ENCODE measurements at regions not wholly inside any gene's neighbourhood (a gene's known extent, or its start where the extent isn't known, plus 50 kb on each side); places are given as distances from the start of the nearest gene placed in this dataset.
"Not testable (repeated sequence)": the region's sequence is repeated elsewhere in the genome, so short reads cannot be mapped to it uniquely, and the experiment has no call there.

- no peak for DNase-seq (ENCODE audit: low spot score)
Measured at GRCh38 chr18:59801576-59801975, 98.2 kb upstream of the PMAIP1 start.

DNA sequence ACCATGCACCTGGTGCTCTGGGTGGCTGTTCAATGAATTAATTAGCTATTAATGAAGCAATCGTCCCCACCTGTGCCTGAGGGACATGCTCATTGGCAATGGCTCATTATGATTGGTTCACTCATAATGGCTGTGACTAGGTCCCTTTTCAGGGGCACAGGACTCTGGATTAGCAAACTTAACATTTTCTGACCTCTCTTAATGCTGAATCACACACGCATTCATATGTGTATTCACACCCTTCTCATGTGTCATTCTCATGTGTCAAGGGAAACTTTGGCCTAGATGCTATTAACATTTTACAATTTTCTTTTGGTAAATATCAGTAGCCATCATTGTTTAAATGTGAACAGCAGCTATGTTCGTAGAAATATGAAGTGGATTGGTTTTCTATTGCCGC lies 98.9 kb upstream of the PMAIP1 start:
- DNase-seq (ENCODE audit: low spot score) = no peak

DNA sequence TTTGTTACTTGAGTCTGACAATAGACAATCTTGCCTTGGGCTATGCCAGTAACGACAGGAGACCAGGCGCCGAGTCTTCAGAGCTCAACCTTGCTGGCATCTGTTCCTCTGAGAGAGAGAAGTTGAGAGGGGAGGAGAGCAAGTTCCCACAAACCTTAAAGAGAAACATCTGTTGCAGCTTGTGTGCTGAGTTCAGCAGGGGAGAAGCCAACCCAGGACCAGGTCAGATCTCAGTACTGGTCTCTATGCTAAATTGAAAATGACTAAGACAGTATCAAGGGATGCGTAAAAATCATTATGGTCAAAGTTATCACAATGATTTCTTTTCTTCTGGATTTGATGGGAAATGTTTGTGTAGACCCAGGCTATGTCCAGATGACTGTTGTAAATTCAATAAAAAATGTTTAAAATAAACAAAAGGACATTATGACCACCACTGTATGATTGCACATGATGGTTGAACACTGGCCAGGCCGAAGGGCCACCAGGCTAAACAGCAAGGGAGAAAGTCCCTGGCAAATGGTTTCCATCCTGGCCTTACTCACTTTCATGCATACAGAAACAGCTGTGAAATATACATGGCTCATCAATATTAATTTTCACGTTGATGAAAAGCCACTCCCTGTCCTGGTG lies 100.3 kb upstream of the PMAIP1 start:
- DNase-seq (ENCODE audit: low spot score) = no peak

DNA sequence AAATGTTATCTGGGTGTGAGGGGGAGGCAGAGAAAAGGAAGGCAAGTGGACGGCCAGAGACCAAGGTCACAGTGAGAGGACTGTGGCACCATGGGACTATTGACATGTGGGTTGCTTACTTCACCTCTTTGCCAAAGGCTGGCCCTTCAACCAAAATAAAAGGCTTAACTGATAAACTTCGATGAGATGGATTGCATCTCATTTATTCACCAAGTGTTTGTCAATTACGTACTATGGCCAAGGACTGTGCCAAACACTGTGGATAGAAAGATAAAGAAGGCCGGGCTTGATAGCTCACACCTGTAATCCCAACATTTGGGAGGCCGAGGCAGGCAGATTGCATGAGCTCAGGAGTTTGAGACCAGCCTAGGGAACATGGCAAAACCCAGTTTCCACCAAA lies 98.7 kb upstream of the CCBE1 start:
- DNase-seq (ENCODE audit: low spot score) = no peak

DNA sequence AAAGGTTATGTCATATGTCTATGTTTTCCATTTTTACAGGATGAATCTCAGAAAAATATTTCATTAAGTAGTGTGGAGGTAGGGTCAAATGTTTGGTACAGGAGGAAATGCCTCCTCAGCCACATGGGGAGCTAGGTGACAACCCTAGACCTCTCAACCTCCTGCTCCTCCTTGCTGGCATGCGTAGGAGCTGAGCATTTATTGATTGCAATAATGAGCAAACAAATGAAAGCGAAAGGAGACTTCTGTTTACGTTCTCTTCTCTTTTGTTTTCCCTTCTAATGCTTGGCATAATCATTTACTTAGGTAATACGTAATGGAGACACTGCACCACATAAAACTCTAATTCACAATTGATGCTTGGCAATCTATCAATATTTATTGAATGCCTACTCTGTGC lies 95.1 kb upstream of the CCBE1 start:
- DNase-seq (ENCODE audit: low spot score) = no peak

DNA sequence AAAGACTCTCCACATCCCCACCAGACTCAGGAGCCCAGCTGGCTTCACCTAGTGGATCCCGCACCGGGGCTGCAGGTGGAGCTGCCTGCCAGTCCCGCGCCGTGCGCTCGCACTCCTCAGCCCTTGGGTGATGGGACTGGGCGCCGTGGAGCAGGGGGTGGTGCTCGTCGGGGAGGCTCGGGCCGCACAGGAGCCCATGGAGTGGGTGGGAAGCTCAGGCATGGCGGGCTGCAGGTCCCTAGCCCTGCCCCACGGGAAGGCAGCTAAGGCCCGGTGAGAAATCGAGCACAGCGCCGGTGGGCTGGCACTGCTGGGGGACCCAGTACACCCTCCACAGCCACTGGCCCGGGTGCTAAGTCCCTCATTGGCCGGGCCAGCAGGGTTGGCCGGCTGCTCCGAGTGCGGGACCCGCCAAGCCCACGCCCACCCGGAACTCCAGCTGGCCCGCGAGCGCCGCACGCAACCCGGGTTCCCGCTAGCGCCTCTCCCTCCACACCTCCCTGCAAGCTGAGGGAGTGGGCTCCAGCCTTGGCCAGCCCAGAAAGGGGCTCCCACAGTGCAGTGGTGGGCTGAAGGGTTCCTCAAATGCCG lies 93.2 kb upstream of the CCBE1 start:
- DNase-seq (ENCODE audit: low spot score) = not testable (repeated sequence)

DNA sequence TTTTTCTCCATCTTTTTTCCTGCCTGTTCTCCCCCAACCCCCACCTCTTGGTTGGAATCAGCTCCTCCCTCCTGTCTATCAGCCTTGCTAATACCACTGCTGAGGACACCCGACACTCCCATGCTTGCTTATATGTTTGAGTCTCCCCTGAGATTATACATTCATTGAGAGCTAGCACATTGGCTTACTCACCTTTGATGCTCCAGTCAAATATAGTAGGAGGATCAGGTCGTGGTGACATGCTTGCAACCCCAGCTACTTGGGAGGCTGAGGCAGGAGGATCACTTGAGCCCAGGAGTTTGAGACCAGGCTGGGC lies 91.5 kb upstream of the CCBE1 start:
- DNase-seq (ENCODE audit: low spot score) = no peak

DNA sequence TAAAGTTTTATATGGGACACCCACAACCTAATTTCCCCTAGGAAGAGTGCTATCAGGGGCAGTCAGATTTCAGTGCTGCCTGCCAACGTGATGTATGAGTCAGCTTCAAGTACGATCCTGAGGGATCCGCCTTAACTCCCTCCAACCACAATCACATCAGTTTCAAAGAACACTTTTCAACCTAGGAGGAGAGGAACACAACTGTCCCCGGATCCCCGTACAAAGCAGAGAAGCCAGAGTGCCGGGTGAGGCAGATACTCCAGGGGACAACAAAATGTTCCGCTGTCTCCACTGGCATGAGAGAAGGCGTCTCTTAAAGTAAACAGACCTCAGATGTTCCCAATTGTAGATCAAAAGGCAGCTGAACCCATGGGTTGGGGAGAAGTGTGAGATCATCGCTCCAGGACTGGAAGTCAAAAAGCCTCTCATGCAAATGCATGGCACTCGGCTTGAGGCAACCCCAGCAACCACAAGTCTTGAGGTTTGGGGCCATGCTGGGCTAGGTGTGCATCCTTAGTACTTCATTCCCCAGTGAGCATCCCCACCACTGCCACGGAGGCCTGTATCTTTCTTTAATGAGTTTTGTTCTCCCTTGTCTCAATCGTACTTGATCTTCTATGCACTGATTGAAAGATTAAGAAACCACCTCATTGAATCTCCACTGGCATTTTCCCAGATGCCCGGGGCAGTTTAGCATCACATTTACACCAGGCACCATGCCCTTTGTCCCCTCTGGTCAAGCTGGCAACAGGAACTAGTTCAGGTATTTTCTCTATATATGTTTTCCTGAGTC lies 91.0 kb upstream of the CCBE1 start:
- no peak for DNase-seq (ENCODE audit: low spot score)

DNA sequence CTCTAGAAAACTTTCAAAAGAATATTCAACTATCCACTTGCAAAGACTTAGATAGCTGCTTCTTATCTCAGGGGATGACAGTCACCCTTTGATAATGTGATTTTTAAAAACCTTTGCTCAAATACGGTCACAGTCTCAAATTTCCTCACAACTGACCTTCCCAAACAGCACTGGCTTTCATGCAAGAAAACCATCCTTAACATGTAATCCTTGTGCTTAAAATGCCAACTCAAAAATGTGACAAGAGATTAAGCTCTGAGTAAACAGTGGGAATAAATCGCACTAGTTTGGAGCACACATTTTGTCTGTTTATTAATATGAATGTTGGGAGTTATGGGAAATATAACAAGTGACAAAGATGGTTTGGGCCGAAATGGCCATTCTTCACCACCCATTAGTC lies 87.5 kb upstream of the CCBE1 start:
- DNase-seq (ENCODE audit: low spot score) = no peak

- peak; percentile 79 for DNase-seq (ENCODE audit: low spot score)
Measured at GRCh38 chr18:59783138-59783537, 85.9 kb upstream of the CCBE1 start.

DNA sequence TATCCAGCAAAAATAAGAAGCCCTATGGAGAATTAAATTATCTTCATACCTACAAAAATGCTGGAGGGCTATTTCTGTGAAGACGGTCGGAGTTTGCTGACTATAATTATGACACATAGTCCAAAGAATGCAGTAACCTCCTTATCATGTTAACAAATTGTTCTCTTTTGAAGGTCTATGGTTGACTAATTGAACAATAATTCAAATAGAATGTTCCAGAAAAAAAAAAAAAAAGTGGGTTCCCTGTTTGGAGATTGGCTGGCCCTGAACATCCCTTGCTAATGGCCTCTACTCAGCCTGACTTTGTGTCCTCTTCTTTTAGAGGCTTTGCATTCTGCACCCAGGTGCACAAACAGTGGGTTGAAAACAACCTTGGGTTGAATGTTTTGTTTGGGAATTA lies 82.8 kb upstream of the CCBE1 start:
- no peak for DNase-seq (ENCODE audit: low spot score)

GRCh38 chr18:59778434-59778833 lies 81.2 kb upstream of the CCBE1 start:
- DNase-seq (ENCODE audit: low spot score) = no peak

- DNase-seq (ENCODE audit: low spot score) = no peak
Measured at GRCh38 chr18:59777636-59778035, 80.4 kb upstream of the CCBE1 start.

DNA sequence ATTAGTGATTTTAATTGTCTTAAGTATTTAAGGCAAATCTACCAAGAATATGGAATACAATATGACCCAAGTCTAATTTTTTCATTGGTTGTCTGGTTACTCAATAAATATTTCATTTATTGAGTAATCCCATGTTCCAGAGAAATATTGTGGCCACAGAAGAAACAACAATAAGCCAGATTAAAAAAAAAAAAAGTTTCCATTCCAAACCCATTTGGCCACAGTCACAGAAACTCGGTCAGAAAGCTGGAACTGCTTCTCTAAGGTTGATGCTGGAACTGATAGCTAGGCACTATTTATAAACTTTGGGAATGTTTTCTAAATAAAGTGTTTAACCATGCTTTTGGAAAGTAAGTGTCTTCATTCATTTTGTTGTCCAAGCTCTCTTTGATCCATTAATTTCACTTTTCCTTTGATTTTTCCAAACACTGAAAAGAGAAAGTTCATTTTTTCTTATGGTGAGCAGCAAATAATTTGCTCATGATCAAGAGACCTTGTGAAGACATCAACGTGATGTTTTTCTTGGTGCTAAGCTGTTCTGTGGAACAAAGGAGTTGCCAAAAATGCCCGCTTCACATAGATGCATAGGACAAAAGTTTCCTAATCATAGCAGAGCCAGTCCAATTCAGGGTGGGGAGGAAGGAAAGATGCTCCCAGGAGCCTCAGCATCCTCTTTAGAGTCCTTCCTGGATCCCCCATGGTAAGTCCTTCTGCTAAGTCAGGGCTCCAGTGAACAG lies 72.1 kb upstream of the CCBE1 start:
- no peak for DNase-seq (ENCODE audit: low spot score)

- no peak for DNase-seq (ENCODE audit: low spot score)
Measured at GRCh38 chr18:59768409-59768808, 71.2 kb upstream of the CCBE1 start.

DNA sequence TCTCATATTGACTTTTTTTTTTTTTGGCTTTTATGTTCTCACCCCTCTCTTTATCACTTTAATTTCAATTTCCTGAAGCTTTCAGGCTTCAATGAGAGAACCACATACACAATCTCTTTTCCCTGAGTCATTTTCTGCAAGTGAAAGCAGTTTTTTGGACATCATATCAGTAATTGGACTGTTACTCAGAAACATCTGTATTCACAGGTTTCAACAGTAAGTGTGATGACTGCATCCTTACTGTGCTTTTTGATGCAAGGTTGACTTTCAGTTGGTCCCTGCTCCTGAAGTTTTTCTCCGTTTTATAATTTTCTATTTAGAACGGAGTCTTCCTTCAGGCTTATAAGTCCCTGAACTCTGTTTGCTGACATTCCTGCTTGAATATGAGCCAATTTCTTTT lies 70.5 kb upstream of the CCBE1 start:
- DNase-seq (ENCODE audit: low spot score) = no peak

GRCh38 chr18:59765343-59765742 lies 68.1 kb upstream of the CCBE1 start:
- no peak for DNase-seq (ENCODE audit: low spot score)

GRCh38 chr18:59764281-59764680 lies 67.1 kb upstream of the CCBE1 start:
- no peak for DNase-seq (ENCODE audit: low spot score)

DNA sequence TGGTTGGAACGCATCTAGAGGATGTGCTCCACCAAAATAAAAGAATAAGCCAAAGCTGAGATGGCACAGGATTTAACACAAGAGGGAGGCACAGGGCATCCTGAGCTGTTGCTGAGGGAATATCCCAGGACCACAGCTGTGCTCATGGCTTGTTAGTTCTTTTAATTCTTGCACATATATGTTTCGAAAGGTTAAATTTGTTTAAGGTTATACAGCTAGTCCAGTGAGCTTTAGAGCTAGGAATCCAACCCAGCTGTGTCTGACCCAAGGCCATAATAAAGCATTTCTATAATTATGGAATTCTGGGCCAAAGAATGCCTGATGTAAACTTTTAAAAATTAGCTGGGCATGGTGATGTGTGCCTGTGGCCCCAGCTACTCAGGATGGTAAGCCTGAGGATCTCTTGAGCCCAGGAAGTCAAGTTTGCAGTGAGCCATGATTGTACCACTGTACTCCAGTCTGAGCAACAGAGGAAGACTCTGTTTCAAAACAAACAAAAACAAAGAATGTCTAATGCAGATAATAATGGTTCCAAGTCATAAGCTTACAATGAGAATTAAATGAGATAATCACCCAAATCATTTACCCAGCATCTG lies 66.4 kb upstream of the CCBE1 start:
- no peak for DNase-seq (ENCODE audit: low spot score)

DNA sequence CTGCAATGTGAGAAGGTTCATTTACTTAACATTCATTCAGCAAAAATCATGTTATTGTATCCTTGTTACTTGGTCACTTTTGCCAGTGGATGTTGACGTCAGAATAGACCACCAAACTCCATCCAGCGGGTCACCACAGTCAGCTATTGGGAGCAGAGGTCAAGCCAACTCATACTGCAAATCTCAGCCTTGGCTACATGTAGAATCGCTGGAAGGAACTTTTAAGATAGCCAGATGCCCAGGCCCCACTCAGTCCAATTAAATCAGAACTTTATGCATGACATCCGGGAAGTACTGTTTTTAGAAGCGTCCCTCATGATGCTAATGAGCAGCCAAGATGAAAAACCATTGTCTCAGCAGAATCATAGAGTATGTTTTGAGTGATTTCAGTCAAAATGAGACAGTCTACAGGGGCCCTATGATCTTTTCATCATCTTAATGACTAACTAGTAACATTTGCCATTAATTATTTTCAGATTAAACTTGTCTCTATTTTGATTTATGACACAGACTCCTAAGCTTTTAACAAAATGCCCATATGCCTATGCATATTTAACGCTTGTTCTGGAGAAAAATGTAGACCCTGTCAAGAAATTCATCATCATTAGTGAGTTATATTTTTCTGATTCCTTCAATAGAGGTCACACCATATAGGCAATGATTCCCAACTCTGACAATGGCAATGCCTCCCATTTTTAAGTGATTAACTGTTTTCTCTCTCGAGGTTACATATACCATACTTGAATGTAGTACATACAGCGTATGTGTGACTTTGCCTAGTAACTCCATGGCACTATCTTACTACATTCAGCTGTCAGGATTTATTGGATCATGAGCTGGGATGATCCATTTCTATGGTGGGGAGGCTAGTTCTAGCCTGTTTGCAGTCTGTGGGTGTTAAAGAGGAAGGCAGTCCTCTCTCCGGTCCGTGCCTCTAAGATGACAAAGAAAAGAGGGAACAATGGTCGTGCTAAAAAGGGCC lies 63.7 kb upstream of the CCBE1 start:
- DNase-seq (ENCODE audit: low spot score) = no peak

DNA sequence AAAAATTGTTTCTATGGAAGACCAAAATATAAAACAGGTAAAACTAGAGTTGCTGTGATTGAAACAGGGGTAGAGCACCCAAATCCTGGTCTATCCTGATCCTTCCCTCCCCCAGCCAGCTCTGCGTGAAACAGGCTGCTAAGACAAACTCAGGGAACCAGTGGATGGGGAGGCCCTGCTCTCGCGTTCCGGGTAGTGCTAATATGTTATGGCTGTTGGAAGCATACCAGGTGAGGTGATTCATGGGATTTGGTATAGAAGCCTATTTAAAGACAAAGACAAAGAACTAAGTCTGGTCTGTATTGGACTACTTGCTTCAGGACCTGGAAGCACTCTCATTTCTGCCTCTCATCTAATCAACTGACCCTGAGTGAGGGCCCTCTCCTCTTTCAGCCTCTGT lies 63.0 kb upstream of the CCBE1 start:
- no peak for DNase-seq (ENCODE audit: low spot score)

Data from SK-N-DZ (cell line).